SU-DHL-6 (cell line): ENCODE measurements at regions not wholly inside any gene's neighbourhood (a gene's known extent, or its start where the extent isn't known, plus 50 kb on each side); places are given as distances from the start of the nearest gene placed in this dataset.

Experiments used
- EZH2phosphoT487 ChIP-seq: fragments of 200-600 bp; sonication (generic), shearing (Covaris generic); conservative IDR thresholded peaks from 2 replicates; pipeline ENCODE4 v1.6.1; 2018; ENCODE audit warnings: mild to moderate bottlenecking, antibody characterized with exemption, low read length, moderate library complexity, mixed read lengths
- TF ChIP-seq, protein P1 (sequence below): fragments of 200-600 bp; sonication (generic); IDR thresholded peaks from one replicate; pipeline ENCODE4 v1.5.1; 2017; ENCODE audit warnings: antibody characterized with exemption, mild to moderate bottlenecking, low read length, moderate library complexity; ENCODE audit not compliant: insufficient read depth, poor library complexity, severe bottlenecking

DNA sequence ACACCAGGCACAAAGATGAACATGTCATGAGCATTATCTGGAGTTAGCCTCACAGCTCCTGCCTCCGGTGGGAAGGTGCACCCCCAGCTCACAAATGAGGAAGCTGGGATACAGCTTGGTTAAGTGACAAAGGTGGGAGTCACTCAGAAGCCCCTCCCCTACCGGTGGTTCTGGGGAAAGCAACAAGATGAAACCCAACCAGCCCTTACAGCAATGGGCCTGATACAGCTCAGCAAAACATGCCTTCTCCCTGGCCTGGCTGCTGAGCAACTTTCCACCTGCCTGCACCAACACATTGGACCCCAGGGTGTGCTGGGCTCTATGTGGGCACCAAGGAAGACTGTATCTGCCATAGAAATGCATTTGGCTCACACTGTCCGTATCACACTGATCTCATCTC, 113.2 kb downstream of the GYPC start:
- TF ChIP-seq, protein P1, sequence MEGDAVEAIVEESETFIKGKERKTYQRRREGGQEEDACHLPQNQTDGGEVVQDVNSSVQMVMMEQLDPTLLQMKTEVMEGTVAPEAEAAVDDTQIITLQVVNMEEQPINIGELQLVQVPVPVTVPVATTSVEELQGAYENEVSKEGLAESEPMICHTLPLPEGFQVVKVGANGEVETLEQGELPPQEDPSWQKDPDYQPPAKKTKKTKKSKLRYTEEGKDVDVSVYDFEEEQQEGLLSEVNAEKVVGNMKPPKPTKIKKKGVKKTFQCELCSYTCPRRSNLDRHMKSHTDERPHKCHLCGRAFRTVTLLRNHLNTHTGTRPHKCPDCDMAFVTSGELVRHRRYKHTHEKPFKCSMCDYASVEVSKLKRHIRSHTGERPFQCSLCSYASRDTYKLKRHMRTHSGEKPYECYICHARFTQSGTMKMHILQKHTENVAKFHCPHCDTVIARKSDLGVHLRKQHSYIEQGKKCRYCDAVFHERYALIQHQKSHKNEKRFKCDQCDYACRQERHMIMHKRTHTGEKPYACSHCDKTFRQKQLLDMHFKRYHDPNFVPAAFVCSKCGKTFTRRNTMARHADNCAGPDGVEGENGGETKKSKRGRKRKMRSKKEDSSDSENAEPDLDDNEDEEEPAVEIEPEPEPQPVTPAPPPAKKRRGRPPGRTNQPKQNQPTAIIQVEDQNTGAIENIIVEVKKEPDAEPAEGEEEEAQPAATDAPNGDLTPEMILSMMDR = no peak
- no peak for TF ChIP-seq EZH2phosphoT487
